Activated B cell treated with CpG ODN at 0.5 μM for 24 hours (primary cell): ENCODE measurements at regions not wholly inside any gene's neighbourhood (a gene's known extent, or its start where the extent isn't known, plus 50 kb on each side); places are given as distances from the start of the nearest gene placed in this dataset.

Experiments
- ATAC-seq: fragments of 200-7000 bp; cut with Tn5 transposase; one replicate; pipeline ENCODE4 v1.10.0; 2021; ENCODE audit warnings: low read depth, mild to moderate bottlenecking, moderate library complexity
- CTCF ChIA-PET: fragments of 350-600 bp; sonication (Branson Sonifier 250); formaldehyde crosslinking; loops from one replicate; lab custom pipeline; 2021; ENCODE audit warnings: antibody characterized with exemption; lab: Charles Lee
- POLR2A ChIA-PET: fragments of 350-600 bp; sonication (Branson Sonifier 250); formaldehyde crosslinking; loops from one replicate; lab custom pipeline; 2021; ENCODE audit warnings: antibody characterized with exemption; lab: Charles Lee
- DNase-seq: peaks from one replicate; pipeline ENCODE4 v3.0.0; 2022
- H3K27ac Mint-ChIP-seq: one replicate; pipeline ENCODE4 v1.8.0; 2020; ENCODE audit warnings: mixed read lengths
- H3K27me3 Mint-ChIP-seq: one replicate; pipeline ENCODE4 v1.8.0; 2021; ENCODE audit warnings: mixed read lengths
- H3K36me3 Mint-ChIP-seq: one replicate; pipeline ENCODE4 v1.8.0; 2021; ENCODE audit warnings: low read depth, mixed read lengths
- H3K4me1 Mint-ChIP-seq: one replicate; pipeline ENCODE4 v1.8.0; 2021; ENCODE audit warnings: mixed read lengths
- H3K4me3 Mint-ChIP-seq: one replicate; pipeline ENCODE4 v1.8.0; 2020; ENCODE audit warnings: mild to moderate bottlenecking, mixed read lengths
- H3K9me3 Mint-ChIP-seq: one replicate; pipeline ENCODE4 v1.8.0; 2020; ENCODE audit warnings: mixed read lengths
- intact Hi-C: fragments of 100-400 bp; cut with micrococcal nuclease; formaldehyde crosslinking; loops from one replicate; pipeline ENCODE4 v1.15.1; 2024
- TF ChIP-seq, protein P1 (sequence below): fragments of 200-600 bp; IDR thresholded peaks from one replicate; pipeline ENCODE4 v1.8.0; 2022; ENCODE audit warnings: antibody characterized with exemption, mild to moderate bottlenecking

DNA sequence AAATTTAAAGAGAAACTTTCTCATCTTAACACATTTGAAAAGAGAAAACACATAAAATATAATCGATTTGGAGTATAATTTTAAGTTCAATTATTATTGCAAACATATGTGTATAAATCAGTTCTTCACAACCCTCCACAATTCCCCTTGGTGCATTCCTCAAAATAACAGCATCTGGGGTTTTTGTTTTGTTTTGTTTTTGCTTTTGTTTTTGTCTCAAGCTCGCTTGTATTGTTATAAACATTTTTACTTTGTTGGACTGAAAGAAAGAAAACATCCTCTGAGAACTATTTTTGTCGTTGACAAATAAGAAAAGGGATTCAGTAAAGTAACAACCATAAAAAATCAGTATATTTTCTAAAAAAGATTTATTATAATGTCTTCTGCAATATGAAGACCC lies 60.2 kb upstream of the HIVEP1 start:
- Mint-ChIP-seq H3K27ac (no peak overlapping the region), H3K36me3 (no peaks in the 10 kb centered on the region), H3K4me1 (no peaks in the 10 kb centered on the region), H3K27me3 (peaks cover 4% of the 10 kb centered on the region), H3K4me3 (no peak overlapping the region), H3K9me3 (no peaks in the 10 kb centered on the region)
- ChIA-PET POLR2A (no interaction called here), CTCF (no interaction called here)
- ATAC-seq (no peak), DNase-seq (no peak)
- intact Hi-C loops = no loop called here
- TF ChIP-seq, protein P1, sequence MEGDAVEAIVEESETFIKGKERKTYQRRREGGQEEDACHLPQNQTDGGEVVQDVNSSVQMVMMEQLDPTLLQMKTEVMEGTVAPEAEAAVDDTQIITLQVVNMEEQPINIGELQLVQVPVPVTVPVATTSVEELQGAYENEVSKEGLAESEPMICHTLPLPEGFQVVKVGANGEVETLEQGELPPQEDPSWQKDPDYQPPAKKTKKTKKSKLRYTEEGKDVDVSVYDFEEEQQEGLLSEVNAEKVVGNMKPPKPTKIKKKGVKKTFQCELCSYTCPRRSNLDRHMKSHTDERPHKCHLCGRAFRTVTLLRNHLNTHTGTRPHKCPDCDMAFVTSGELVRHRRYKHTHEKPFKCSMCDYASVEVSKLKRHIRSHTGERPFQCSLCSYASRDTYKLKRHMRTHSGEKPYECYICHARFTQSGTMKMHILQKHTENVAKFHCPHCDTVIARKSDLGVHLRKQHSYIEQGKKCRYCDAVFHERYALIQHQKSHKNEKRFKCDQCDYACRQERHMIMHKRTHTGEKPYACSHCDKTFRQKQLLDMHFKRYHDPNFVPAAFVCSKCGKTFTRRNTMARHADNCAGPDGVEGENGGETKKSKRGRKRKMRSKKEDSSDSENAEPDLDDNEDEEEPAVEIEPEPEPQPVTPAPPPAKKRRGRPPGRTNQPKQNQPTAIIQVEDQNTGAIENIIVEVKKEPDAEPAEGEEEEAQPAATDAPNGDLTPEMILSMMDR = no peak

DNA sequence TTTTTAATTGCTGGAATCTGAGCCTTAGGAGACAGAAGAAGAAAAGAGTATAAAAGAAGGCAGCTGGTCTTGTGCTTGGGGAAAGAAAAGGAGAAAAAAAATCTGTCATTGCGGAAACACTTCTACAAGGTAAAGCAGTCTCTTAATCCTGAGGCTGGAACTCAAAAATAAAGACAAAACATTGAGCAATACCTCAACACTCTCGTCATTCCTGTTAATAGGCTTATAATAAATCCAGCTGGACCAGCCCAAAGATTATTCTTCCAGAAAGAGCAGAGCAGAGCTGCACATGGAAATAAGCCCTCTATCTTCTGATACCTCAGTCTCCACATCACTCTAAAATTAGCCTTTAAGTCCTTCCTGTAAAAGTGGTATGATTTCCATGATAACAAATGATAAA lies 62.0 kb upstream of the HIVEP1 start:
- ChIA-PET CTCF (no interaction called here), POLR2A (no interaction called here)
- Mint-ChIP-seq H3K36me3 (no peaks in the 10 kb centered on the region), H3K27me3 (peaks cover 2% of the 10 kb centered on the region), H3K4me1 (no peaks in the 10 kb centered on the region), H3K9me3 (no peaks in the 10 kb centered on the region), H3K27ac (no peak overlapping the region), H3K4me3 (no peak overlapping the region)
- TF ChIP-seq, protein P1 = no peak
- intact Hi-C loops = no loop called here
- ATAC-seq = no peak
- DNase-seq = no peak

DNA sequence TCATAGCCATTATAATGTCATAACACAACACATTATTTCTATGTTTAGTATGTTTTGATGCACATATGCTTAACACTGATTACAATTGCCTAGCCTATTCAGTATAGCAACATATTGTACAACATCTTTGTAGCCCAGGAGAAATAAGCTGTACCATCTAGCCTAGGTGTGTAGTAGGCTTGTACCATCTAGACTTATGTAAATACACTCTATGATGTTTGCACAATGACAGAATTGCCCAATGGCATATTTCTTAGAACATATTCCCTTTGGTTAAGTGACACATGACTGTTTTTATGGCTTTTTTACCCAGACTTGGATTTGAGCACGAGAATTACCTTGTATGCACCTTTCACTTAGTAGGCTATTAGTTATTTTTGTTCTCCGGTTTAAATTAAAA lies 64.5 kb upstream of the HIVEP1 start:
- Mint-ChIP-seq H3K4me1 (no peaks in the 10 kb centered on the region), H3K27ac (no peak overlapping the region), H3K36me3 (no peaks in the 10 kb centered on the region), H3K27me3 (no peaks in the 10 kb centered on the region), H3K9me3 (no peaks in the 10 kb centered on the region), H3K4me3 (no peak overlapping the region)
- ChIA-PET CTCF (no interaction called here), POLR2A (no interaction called here)
- TF ChIP-seq, protein P1 = no peak
- intact Hi-C loops = no loop called here
- DNase-seq = no peak
- no peak for ATAC-seq

DNA sequence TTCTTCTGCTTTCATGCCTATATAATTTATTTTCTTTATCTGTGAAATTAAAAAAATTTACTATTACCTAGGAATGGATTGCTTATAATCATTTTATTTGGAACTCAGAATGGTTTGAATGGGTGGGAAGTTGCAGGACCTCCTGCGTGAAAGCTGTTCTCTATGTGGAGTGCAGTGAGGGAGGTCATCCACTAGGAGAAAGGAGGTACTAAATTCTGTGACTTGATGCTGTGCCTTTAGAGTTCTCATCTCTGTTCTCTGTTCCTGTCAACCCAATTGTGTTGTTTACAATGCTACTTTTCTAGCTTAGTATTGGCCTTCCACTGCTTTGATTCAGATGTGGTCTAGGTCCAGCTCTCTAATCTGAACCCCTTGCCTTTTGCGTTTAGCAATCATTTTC lies 65.0 kb upstream of the HIVEP1 start:
- H3K4me3 Mint-ChIP-seq = no peak overlapping the region
- ChIA-PET POLR2A (no interaction called here), CTCF (no interaction called here)
- H3K27me3 Mint-ChIP-seq = no peaks in the 10 kb centered on the region
- DNase-seq = no peak
- ATAC-seq = peak; percentile 37
- H3K27ac Mint-ChIP-seq = no peak overlapping the region
- H3K9me3 Mint-ChIP-seq = no peaks in the 10 kb centered on the region
- TF ChIP-seq, protein P1 = no peak
- no peaks in the 10 kb centered on the region for H3K36me3 Mint-ChIP-seq
- intact Hi-C loops = no loop called here
- H3K4me1 Mint-ChIP-seq = no peaks in the 10 kb centered on the region

DNA sequence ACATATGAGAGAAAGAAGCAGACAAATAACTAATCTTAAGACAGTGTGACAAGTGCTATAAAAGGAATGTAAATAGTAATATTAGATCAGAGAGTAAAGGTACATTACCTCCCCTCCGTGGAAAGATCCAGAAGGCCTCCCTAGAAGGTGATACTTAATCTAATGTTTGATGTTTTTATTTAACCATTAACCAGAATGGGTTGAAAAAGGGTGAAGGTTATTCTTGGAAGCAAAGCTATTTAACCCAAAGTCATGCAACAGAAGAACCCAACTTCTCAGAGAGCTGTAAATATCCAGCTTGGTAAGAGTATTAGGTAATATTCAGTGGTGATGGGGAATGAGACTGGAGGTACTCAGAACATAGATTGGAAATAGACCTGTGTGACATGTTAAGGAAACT lies 68.0 kb upstream of the HIVEP1 start:
- ChIA-PET POLR2A (no interaction called here), CTCF (no interaction called here)
- no peaks in the 10 kb centered on the region for H3K9me3 Mint-ChIP-seq
- no peaks in the 10 kb centered on the region for H3K27me3 Mint-ChIP-seq
- H3K36me3 Mint-ChIP-seq = no peaks in the 10 kb centered on the region
- TF ChIP-seq, protein P1 = no peak
- H3K4me1 Mint-ChIP-seq = no peaks in the 10 kb centered on the region
- H3K4me3 Mint-ChIP-seq = no peak overlapping the region
- intact Hi-C loops = no loop called here
- H3K27ac Mint-ChIP-seq = no peak overlapping the region
- DNase-seq (no peak), ATAC-seq (no peak)
